Central memory CD4-positive, alpha-beta T cell (primary cell): ENCODE measurements at regions not wholly inside any gene's neighbourhood (a gene's known extent, or its start where the extent isn't known, plus 50 kb on each side); places are given as distances from the start of the nearest gene placed in this dataset.

Experiments used
- DNase-seq: peaks from one replicate; pipeline ENCODE4 v3.0.0; 2022

GRCh38 chr16:79673635-79674034 is 73.1 kb upstream of the MAF start:
- no peak for DNase-seq

GRCh38 chr16:79672524-79672923 is 72.0 kb upstream of the MAF start:
- no peak for DNase-seq

DNA sequence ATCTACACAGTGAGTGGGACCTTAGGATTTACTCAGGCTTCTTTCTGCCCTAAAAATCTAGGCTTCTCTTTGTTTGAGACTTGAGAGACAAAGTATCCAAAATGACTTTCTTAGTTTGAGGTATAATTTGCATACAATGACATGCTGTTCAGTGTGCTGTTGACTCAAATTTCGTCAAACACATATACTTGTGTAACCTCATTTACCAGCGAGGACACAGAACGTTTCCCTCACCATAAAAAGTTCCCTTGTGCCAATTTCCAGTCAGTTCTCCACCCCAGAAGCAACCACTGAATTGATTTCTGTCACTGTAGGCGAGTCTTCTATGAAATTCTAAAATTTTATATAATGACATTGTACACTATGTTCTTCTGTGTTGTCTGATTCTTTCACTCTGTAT is 68.0 kb upstream of the MAF start:
- DNase-seq: no peak

- no peak for DNase-seq
These were observed 65.4 kb upstream of the MAF start for GRCh38 chr16:79665970-79666369.

GRCh38 chr16:79664407-79664806 is 63.9 kb upstream of the MAF start:
- DNase-seq: no peak

- no peak for DNase-seq
These were observed 62.3 kb upstream of the MAF start for GRCh38 chr16:79662669-79663313.

DNA sequence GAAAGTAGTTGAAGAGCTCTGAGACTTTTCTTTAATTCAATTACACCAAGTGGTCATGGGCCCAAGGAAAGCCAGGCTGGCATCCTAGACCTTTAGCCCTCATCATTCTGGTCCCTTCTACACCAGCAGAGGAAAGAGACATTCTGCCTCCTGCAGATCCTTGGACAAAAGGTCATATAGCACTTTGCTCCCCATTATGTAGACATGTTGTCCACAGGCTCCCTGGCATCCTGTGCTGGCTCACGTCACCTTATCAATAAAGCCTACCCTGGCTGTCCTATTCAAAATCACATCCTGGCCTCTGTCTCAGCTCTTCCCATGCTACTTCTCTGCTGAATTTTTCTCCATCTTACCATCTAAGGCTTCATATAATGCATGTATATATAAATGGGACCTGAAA is 61.6 kb upstream of the MAF start:
- DNase-seq: no peak

GRCh38 chr16:79661578-79661977 is 61.0 kb upstream of the MAF start:
- no peak for DNase-seq

GRCh38 chr16:79659344-79659743 is 58.8 kb upstream of the MAF start:
- no peak for DNase-seq

DNA sequence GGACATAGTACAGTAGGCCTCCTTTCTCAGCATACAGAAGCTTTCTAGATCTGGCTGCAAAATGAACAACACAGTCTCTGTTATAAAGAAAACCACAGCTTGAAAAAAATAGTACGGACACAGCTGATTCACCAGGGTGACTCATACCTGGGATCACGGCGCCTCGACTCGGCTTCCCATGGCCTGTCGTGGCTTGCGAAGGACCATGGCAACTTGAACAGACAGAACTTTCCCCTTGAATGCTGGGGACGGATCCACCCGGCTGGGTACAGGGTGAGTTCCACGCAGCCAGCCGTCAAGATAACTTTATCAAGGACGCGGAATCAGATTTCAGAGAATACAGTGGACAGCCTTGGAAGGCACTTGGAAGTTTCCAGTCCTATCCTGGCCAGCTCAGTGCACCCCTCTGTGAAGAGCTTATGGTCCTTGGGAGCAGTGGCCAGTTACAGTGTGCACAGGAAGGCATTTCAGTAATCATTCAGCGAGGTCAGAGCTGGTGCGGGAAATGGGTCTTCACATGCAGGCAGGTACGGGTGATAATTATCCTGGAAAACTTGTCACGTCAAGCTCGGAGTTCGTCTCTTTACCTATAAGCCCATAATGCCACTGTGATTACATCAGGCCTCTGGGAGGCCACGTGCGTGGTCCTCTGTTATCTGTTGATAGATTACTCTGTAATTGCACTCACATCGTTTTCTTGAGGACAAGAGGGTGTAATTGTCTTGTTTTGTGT is 57.9 kb upstream of the MAF start:
- DNase-seq: no peak

- DNase-seq: no peak
These were observed 56.1 kb upstream of the MAF start for GRCh38 chr16:79656553-79657115.

- no peak for DNase-seq
These were observed 52.9 kb upstream of the MAF start for GRCh38 chr16:79653373-79653891.

- DNase-seq: no peak
These were observed 50.8 kb upstream of the MAF start for GRCh38 chr16:79651363-79651762.
